K562 (cell line): ENCODE measurements at regions not wholly inside any gene's neighbourhood (a gene's known extent, or its start where the extent isn't known, plus 50 kb on each side); places are given as distances from the start of the nearest gene placed in this dataset.

Experiments
- CTCF ChIP-seq, 3 experiments: IDR thresholded peaks in 2 of 3; conservative IDR thresholded peaks in 1 of 3; 2 replicates each; pipeline ENCODE4 v1.5.1; 2011 to 2012; ENCODE audit warnings: low read length in 3 of 3, mild to moderate bottlenecking in 3 of 3, control low read depth in 2 of 3, improper control_type of control experiment in 1 of 3, inconsistent platforms in 1 of 3, low read depth in 1 of 3, mixed read lengths in 1 of 3, moderate library complexity in 1 of 3; ENCODE audit not compliant: insufficient read depth in 2 of 3
- EP300 ChIP-seq: IDR thresholded peaks from 2 replicates; pipeline ENCODE4 v1.6.1; 2012; ENCODE audit warnings: low read length, improper control_type of control experiment
- ESRRB ChIP-seq: fragments of 250-450 bp; sonication (Bioruptor Pico); IDR thresholded peaks from 2 replicates; pipeline ENCODE4 v1.5.0; 2020; ENCODE audit warnings: mild to moderate bottlenecking, moderate library complexity, borderline replicate concordance
- GTF2F1 ChIP-seq: IDR thresholded peaks from 2 replicates; pipeline ENCODE4 v1.6.1; 2011; ENCODE audit warnings: low read depth, low read length, improper control_type of control experiment
- MAX ChIP-seq: sonication (generic); formaldehyde crosslinking; IDR thresholded peaks from 2 replicates; pipeline ENCODE4 v1.9.0; 2022; ENCODE audit warnings: mild to moderate bottlenecking, missing genetic modification reagents
- NCOR1 ChIP-seq: fragments of 450-650 bp; IDR thresholded peaks from 2 replicates; pipeline ENCODE4 v1.6.1; 2016; ENCODE audit warnings: mild to moderate bottlenecking, moderate library complexity
- PHF20 ChIP-seq: fragments of 450-650 bp; IDR thresholded peaks from 2 replicates; pipeline ENCODE4 v1.6.1; 2018; ENCODE audit not compliant: partially characterized antibody
- POLR2AphosphoS5 ChIP-seq: IDR thresholded peaks from 2 replicates; pipeline ENCODE4 v1.6.1; 2011; ENCODE audit warnings: mild to moderate bottlenecking, low read depth, low read length, moderate library complexity; ENCODE audit not compliant: control insufficient read depth, insufficient read depth
- STAT5B ChIP-seq: fragments of 250-450 bp; sonication (Bioruptor Pico); IDR thresholded peaks from 2 replicates; pipeline ENCODE4 v1.8.0; 2021; ENCODE audit warnings: mild to moderate bottlenecking, inconsistent platforms
- YY1 ChIP-seq, 3 experiments: IDR thresholded peaks; 2 replicates each; pipeline ENCODE4 v1.6.1; 2011; ENCODE audit warnings: low read length in 2 of 3, mild to moderate bottlenecking in 2 of 3, moderate library complexity in 2 of 3, borderline replicate concordance in 1 of 3, control low read depth in 1 of 3, low read depth in 1 of 3; ENCODE audit not compliant: insufficient read depth in 3 of 3, insufficient replicate concordance in 2 of 3, control insufficient read depth in 1 of 3, insufficient read length in 1 of 3; ENCODE audit errors: extremely low read depth in 1 of 3
- ZNF609 ChIP-seq: sonication (generic); formaldehyde crosslinking; IDR thresholded peaks from 2 replicates; pipeline ENCODE4 v1.8.1; 2023; ENCODE audit warnings: missing genetic modification reagents, mild to moderate bottlenecking, borderline replicate concordance
- TF ChIP-seq, protein P1 (sequence below): fragments of 450-650 bp; conservative IDR thresholded peaks from 2 replicates; pipeline ENCODE4 v1.6.1; 2016; ENCODE audit warnings: missing genetic modification characterization, low read depth, mild to moderate bottlenecking, control low read depth, missing compliant biosample characterization

DNA sequence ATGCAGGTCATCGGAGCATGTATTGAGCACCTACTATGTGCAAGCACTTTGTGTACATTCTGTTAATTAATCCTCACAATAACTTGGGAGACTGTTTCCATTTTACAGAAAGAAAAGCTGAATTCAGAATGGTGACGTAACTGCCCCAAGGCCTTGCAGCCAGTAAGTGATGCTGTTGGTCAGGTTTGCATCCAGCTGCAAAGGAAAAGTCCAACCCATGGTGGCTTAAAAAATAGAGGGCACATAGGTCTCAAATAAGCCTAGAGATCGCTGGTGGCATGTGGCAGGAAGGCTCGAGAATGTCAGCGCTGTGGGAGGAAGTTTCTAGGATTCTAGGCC lies 83.8 kb upstream of the CHST15 start:
- TF ChIP-seq ZNF609 (no peak), MAX (no peak), STAT5B (CRISPR knock-in tag) (no peak), ESRRB (CRISPR knock-in tag) (no peak), CTCF (IDR thresholded peaks at IDR 0.05 in 2 of 3, conservative IDR thresholded peaks at IDR 0.05 in 1 of 3; ENCODE audit: insufficient read depth in 2 of 3, low read depth in 1 of 3, low read length in 3 of 3) (no peak), POLR2AphosphoS5 (no peak), NCOR1 (no peak), PHF20 (no peak), YY1 (IDR thresholded peaks at IDR 0.05; ENCODE audit: borderline replicate concordance in 1 of 3, control insufficient read depth in 1 of 3, extremely low read depth in 1 of 3, insufficient read depth in 3 of 3, insufficient read length in 1 of 3, insufficient replicate concordance in 2 of 3, low read depth in 1 of 3, low read length in 2 of 3) (no peak), EP300 (no peak), GTF2F1 (no peak)
- TF ChIP-seq, protein P1, sequence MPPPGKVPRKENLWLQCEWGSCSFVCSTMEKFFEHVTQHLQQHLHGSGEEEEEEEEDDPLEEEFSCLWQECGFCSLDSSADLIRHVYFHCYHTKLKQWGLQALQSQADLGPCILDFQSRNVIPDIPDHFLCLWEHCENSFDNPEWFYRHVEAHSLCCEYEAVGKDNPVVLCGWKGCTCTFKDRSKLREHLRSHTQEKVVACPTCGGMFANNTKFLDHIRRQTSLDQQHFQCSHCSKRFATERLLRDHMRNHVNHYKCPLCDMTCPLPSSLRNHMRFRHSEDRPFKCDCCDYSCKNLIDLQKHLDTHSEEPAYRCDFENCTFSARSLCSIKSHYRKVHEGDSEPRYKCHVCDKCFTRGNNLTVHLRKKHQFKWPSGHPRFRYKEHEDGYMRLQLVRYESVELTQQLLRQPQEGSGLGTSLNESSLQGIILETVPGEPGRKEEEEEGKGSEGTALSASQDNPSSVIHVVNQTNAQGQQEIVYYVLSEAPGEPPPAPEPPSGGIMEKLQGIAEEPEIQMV (tag), result no peak
